Calu3 (cell line): ENCODE measurements at regions not wholly inside any gene's neighbourhood (a gene's known extent, or its start where the extent isn't known, plus 50 kb on each side); places are given as distances from the start of the nearest gene placed in this dataset.

Source experiments
- BruUV-seq: library from RNA; stranded (reverse); fragments of 400-500 nt; replicated peaks from 2 replicates; lab custom pipeline; 2021; lab: Mats Ljungman, UMichigan
- CTCF ChIA-PET: fragments of 300-600 bp; sonication (Branson Sonifier 250); formaldehyde crosslinking; loops from one replicate; lab custom pipeline; 2022; ENCODE audit warnings: antibody characterized with exemption; lab: Charles Lee
- DNase-seq: peaks from one replicate; pipeline ENCODE4 v3.0.0; 2022
- H3K27ac Mint-ChIP-seq: one replicate; pipeline ENCODE4 v1.8.0; 2022; ENCODE audit warnings: mixed read lengths; ENCODE audit not compliant: unreplicated experiment
- H3K27me3 Mint-ChIP-seq: one replicate; pipeline ENCODE4 v1.8.0; 2022; ENCODE audit warnings: mixed read lengths; ENCODE audit not compliant: unreplicated experiment
- H3K36me3 Mint-ChIP-seq: one replicate; pipeline ENCODE4 v1.8.0; 2022; ENCODE audit warnings: mild to moderate bottlenecking, moderate library complexity, mixed read lengths; ENCODE audit not compliant: insufficient read depth, unreplicated experiment
- H3K4me1 Mint-ChIP-seq: one replicate; pipeline ENCODE4 v1.8.0; 2022; ENCODE audit warnings: mild to moderate bottlenecking, low read depth, mixed read lengths; ENCODE audit not compliant: unreplicated experiment
- H3K4me3 Mint-ChIP-seq: one replicate; pipeline ENCODE4 v1.8.0; 2022; ENCODE audit warnings: mild to moderate bottlenecking, low read depth, moderate library complexity, mixed read lengths; ENCODE audit not compliant: unreplicated experiment
- H3K9me3 Mint-ChIP-seq: one replicate; pipeline ENCODE4 v1.8.0; 2022; ENCODE audit warnings: low read depth, mixed read lengths; ENCODE audit not compliant: unreplicated experiment
- intact Hi-C: fragments of 100-400 bp; cut with micrococcal nuclease; formaldehyde crosslinking; loops from one replicate; pipeline ENCODE4 v1.10.0; 2022; ENCODE audit not compliant: unreplicated experiment
- TF ChIP-seq, protein P1 (sequence below): fragments of 200-600 bp; IDR thresholded peaks from one replicate; pipeline ENCODE4 v1.8.0; 2022; ENCODE audit warnings: antibody characterized with exemption; ENCODE audit not compliant: unreplicated experiment

DNA sequence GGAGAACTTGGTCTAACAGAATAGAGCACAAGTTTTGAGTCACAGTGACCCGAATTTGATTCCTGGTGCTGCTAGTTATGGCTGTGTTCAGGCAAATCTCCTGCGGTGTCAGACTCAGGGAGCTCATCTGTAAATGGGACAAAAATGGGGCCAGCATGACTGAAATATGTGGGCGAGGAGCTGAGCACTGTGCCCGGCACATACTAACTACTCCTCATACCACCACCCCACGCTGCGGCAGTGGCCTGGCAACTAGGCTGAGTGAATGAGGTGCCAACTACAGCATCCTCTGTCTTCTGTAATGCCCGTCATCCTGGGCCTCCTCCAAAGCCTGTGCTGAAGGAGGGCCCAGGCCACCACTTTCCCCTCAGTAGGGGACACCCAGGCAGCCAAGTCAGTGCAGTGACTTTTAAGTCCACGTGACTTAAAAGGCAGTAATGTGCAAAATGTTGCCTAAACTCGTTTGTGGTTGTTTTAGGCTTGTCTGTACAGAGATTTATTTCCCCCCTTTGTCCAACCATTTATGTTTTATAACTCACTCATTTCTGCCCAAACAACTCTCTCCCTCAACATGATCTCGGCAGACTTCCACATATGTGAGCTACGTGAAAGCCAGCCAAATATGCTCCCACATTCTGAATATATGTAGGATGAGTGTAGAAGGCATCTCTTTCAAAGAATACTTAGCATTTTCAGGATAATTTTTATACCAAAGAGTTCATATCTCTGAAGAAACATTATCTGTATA, 773.7 kb downstream of the TSN start:
- Mint-ChIP-seq H3K36me3 (no peaks in the 10 kb centered on the region), H3K27ac (no peak overlapping the region), H3K4me3 (no peak overlapping the region), H3K27me3 (no peaks in the 10 kb centered on the region), H3K9me3 (peaks cover 7% of the 10 kb centered on the region), H3K4me1 (no peaks in the 10 kb centered on the region)
- BruUV-seq = no TSS peak
- TF ChIP-seq, protein P1, sequence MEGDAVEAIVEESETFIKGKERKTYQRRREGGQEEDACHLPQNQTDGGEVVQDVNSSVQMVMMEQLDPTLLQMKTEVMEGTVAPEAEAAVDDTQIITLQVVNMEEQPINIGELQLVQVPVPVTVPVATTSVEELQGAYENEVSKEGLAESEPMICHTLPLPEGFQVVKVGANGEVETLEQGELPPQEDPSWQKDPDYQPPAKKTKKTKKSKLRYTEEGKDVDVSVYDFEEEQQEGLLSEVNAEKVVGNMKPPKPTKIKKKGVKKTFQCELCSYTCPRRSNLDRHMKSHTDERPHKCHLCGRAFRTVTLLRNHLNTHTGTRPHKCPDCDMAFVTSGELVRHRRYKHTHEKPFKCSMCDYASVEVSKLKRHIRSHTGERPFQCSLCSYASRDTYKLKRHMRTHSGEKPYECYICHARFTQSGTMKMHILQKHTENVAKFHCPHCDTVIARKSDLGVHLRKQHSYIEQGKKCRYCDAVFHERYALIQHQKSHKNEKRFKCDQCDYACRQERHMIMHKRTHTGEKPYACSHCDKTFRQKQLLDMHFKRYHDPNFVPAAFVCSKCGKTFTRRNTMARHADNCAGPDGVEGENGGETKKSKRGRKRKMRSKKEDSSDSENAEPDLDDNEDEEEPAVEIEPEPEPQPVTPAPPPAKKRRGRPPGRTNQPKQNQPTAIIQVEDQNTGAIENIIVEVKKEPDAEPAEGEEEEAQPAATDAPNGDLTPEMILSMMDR = no peak
- intact Hi-C loops = no loop called here
- CTCF ChIA-PET = interaction anchor here (1.5 kb wide), 1 partner anchor 9 kb away, joined by 3 read pairs; no protein-coding TSS in a partner anchor
- no peak for DNase-seq

DNA sequence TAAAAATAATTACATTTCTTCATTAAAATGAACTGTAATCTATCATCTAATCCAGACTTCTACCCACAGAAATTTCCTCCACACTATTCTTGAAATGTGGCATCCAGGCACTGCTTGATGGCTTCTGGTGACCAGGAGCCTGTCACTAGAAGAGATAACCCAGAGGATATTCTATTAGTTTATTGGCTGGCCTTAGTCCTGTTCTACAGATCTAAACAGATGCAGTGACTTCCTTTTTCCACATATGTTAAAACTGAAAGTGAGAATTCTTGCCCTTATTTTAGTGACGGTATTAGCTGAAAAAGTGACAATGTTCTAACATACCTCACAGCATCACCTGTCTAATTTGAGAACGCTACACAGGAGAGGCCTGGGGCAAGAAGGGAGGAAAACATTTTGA, 775.4 kb downstream of the TSN start:
- CTCF ChIA-PET = no interaction called here
- H3K27ac Mint-ChIP-seq = no peak overlapping the region
- intact Hi-C loops = no loop called here
- H3K9me3 Mint-ChIP-seq = peaks cover 6% of the 10 kb centered on the region
- BruUV-seq = no TSS peak
- no peaks in the 10 kb centered on the region for H3K27me3 Mint-ChIP-seq
- no peaks in the 10 kb centered on the region for H3K4me1 Mint-ChIP-seq
- TF ChIP-seq, protein P1 = no peak
- no peaks in the 10 kb centered on the region for H3K36me3 Mint-ChIP-seq
- DNase-seq = no peak
- no peak overlapping the region for H3K4me3 Mint-ChIP-seq

DNA sequence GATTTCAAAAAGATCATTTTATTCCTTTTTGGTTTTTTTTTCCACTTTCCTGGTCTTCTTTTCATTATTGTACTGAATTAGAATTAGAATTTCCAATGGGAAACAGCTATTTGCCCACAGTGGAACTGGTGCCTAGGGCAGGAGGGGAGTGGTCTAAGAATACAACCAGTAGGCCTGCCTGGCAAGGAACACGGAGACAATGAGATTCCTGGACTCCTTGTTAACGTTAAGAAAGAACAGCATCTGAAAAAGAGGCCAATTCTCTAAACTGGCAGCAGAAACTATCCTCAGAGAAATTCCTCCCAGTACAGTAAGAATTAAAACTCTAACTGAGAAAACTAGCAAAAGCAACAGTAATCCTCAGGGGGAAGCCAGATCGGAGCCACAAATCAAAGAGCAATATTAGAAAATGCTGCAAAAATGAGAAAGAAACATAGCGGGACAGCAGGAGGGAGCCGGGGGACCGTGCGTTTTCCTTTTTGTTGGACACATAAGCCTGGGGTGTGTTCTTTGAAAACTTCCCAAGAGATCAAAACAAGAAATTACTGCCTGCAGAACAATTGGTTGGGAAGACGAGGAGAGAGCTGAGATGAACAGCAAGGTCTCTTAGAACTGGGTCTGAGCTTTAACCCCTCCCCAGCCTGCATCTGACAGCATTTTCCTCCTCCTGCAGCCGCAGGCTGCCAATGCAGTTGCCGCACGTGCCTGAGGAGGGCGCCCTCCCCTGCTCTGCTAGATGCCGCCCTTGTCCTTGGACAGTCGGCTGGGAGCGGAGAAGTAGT, 776.0 kb downstream of the TSN start:
- no peaks in the 10 kb centered on the region for H3K27me3 Mint-ChIP-seq
- H3K4me3 Mint-ChIP-seq = no peak overlapping the region
- BruUV-seq = no TSS peak
- TF ChIP-seq, protein P1 = no peak
- peaks cover 12% of the 10 kb centered on the region for H3K9me3 Mint-ChIP-seq
- no peak overlapping the region for H3K27ac Mint-ChIP-seq
- intact Hi-C loops = no loop called here
- CTCF ChIA-PET = no interaction called here
- no peak for DNase-seq
- no peaks in the 10 kb centered on the region for H3K4me1 Mint-ChIP-seq
- no peaks in the 10 kb centered on the region for H3K36me3 Mint-ChIP-seq

DNA sequence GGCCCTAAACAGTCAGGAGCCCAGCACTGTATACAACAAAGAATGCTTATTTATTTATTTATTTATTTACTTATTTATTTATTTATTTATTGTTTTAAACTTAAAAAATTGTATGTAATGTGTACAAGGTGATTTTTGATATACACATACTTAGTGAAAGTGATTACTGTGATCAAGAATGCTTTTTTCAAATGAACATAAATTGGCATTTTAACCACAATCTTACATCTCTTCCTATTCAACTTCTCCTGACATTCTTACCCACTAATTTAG, 776.6 kb downstream of the TSN start:
- Mint-ChIP-seq H3K36me3 (no peaks in the 10 kb centered on the region), H3K4me3 (no peak overlapping the region), H3K27ac (no peak overlapping the region), H3K27me3 (no peaks in the 10 kb centered on the region), H3K9me3 (peaks cover 11% of the 10 kb centered on the region), H3K4me1 (no peaks in the 10 kb centered on the region)
- CTCF ChIA-PET = no interaction called here
- no peak for DNase-seq
- TF ChIP-seq, protein P1 = no peak
- intact Hi-C loops = no loop called here
- no TSS peak for BruUV-seq
